GM18499 (cell line): ENCODE measurements at regions not wholly inside any gene's neighbourhood (a gene's known extent, or its start where the extent isn't known, plus 50 kb on each side); places are given as distances from the start of the nearest gene placed in this dataset.
"Not testable (repeated sequence)": the region's sequence is repeated elsewhere in the genome, so short reads cannot be mapped to it uniquely, and the experiment has no call there.

Experiments
- ATAC-seq: cut with Tn5 transposase; IDR thresholded peaks from one replicate; pipeline ENCODE4 v1.9.1; 2021; ENCODE audit warnings: moderate number of reproducible peaks; ENCODE audit not compliant: insufficient read depth, unreplicated experiment

DNA sequence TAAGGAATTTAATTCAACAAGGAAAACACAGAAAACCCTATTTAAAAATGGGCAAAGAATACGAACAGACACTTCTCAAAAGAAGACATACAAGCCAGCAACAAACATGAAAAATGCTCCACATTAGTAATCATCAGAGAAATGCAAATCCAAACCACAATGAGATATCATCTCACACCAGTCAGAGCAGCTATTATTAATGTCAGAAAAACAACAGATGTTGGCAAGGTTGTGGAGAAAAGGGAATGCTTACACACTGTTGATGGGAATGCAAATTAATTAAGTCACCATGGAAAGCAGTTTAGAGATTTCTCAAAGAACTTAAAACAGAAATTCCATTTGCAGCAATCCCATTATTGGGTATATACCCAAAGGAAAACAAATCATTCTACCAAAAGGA, 55.2 kb downstream of the GCC1 start:
- no peak for ATAC-seq

DNA sequence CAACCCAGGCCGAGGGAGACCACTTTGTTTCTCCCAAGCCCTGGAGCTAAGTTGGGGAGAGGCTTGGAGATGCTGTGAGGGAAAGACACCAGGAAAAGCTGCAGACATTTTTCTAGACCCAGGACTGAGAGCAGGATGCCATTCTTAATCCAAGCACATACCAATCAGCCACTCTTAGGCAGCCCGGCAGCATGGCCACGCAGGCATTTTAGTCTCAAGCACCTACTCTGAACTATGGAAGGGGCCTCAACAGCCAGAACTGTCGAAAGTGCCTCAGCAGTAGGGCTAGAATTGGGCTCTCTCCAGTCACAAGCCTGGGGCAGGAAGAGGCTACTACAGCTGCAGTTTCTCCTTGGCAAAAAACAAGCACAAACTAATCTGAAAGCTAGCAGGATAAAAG, 57.8 kb downstream of the GCC1 start:
- ATAC-seq, result no peak

DNA sequence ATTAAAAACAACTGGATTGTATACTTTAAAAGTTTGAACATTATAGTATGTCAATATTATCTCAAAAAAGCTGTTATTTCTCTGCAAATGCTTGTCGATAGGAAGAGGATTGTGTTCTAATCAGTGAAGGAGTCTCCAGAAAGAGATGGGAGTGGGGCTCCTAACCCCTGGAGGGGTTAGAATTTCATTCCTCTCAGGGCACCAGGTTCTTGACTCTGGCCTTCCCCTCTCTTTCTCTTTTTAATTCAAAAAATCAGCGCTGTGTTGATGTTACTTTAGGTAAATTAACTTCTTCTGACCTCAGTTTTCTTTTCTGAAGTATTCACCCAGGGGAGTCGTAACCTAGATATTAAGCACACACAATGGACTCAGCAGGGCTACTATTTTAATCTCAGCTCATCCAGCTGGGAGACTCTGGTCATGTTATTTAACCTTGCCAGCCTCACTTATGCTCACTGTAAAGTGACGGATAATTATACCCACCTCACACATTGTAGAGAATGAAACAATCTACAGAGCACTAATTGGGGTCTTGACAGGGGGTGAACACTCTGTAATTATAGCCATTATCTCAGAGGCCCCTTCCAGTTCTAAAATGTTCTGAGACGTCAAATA, 59.4 kb downstream of the GCC1 start:
- ATAC-seq, result no peak

DNA sequence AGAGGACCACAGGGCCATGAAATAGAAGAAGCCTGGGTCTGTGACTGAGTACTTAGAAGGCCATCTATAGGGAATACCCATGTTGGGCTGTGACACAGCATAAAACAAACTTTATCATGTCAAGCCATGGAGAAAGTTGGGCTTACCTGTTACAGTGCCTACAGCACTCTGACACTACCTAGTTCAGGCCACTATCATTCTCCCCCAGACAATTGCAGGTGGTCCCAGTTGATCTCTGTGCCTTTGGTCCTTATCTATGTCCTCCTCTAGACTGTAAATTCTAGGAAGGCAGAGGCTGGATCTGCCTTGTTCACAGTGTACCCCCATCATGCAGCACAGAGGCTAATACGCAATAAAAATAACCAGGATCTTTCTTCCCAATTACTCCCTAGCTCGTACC, 69.1 kb downstream of the GCC1 start:
- ATAC-seq, result no peak

DNA sequence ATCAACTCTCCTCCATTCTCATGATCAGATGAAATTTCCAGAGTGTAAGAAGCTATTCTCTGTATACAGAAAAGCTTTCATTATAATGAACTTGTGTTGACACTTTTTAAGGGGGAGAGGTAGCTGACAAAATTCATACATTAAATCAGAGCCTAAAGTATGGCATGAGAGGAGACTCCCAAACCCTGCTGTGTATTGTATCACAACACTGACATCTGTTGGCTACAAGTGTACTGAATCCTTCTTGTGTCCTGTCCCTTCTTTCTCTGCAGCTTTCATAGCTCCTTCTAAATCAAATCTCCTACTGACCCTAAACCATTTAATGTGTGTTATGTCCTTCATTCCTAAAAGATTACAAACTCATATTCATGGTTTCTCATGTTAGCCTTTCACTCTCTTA, 70.9 kb downstream of the GCC1 start:
- no peak for ATAC-seq

DNA sequence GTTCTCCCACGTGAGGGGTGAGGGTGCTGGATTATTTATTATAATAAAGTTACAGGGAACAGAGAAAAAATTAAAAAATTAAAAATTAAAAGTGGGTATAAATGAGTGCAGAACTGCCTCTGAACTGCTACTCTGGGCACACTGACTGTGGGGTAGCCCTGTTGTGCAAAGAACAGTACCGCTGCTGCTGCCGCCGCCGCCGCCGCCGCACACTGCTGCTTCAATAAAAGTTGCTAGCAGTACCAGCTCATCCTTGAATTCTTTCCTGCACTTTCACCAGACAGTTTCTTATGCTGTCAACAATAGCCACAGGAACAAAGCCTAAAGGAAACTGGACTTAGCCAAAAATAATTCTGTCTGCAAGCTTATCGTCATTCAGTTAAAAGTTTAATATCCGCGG, 72.1 kb downstream of the GCC1 start:
- ATAC-seq, result no peak

DNA sequence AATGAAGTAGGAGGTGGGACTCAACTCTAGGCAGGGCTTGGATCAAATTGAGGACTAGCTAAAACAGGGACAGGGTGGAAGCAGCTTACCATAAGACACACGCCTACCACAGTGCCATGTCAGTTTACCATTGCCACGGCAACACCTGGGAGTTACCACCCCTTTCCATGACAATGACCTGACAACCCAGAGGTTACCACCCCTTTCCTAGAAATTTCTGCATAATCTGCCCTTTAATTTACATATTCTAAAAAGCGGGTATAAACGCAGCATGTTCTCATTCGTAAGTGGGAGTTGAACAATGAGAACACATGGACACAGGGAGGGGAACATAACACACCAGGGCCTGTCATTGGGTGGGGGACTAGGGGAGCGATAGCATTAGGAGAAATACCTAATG, 72.7 kb downstream of the GCC1 start:
- ATAC-seq, result no peak

DNA sequence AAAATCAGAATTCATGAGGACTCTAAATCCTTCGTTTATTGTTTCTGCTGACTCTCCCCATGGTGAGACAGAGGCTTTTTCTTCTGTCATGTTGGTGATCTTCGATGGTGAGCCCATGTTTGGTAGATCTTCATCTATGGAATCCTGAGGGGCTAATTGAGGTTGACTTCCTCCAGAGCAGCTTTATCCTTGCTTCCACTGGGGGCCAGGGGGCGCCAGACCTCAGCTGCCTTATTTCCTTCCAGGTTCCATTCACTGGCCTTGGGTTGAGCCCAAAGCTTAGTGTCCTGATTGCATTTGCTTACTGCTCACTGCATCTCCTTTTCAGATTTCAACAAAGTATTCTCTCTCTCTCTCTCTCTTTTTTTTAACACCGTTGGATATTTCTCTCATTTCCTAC, 80.7 kb downstream of the GCC1 start:
- ATAC-seq, result no peak

DNA sequence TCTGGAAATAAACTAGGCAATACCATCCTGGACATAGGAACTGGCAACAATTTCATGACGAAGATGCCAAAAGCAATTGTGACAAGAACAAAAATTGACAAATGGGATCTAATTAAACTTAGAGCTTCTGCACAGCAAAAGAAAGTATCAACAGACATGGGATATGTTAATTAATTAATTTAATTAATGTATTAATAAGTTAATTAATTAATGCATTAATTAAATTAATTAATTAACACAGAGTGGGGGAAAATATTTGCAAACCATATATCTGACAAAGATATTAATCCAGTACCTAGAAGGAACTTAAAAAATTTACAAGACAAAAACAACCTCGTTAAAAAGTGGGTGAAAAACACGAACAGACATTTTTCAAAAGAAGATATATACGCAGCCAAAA, 83.6 kb downstream of the GCC1 start:
- ATAC-seq, result no peak

DNA sequence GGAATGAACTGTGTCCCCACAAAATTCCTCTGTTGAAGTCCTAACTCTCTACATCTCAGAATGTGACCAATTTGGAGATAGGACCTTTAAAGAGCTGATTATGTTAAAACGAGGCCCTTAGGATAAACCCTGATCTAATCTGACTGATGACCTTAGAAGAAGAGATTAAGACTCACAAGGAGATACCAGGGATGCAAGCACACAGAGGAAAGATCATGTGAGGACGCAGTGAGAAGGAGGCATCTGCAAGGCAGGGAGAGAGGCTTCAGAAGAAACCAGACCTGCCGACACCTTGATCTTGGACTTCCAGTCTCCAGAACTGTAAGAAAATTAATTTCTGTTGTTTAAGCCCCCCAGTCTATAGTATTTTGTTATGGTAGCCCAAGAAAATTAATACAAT, 94.9 kb upstream of the ZNF800 start:
- ATAC-seq, result no peak

DNA sequence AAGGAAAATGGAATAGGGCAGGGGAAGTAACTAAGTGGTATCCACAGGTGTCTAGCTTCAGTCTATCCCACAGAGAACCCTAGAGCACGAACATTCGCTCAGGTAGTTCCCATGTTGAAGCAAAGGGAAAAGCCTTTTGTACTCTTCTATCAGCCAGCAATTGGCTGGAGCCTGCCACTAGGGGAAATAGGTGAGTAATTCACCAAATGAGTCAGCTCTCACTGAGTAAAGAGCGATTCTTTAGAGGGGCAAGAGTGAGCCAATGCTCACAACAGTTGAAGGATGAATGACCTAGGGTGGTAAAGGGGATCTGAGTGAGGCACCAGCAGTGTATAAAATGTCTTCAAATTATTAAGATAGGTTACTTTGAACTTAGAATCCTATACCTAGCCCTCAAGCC, 94.1 kb upstream of the ZNF800 start:
- peak; percentile 65 for ATAC-seq

DNA sequence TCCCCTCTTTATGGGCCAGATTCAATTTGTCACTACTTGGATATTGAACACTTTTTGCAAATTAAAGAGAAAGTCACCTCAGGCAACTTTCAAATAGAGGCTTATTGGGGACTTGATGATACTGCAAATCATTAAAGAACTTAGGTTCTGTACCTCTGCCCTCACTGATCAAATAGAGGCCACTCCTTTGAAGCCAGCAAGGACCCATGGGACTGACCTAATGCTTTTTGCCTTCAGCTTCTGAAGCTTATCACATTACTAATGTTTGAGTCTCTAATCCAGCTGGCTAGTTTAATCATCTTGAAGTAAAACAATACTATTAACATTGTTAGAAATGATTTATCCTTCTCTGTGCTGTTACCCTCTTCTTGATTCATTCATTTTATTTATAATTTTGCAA, 93.0 kb upstream of the ZNF800 start:
- no peak for ATAC-seq

DNA sequence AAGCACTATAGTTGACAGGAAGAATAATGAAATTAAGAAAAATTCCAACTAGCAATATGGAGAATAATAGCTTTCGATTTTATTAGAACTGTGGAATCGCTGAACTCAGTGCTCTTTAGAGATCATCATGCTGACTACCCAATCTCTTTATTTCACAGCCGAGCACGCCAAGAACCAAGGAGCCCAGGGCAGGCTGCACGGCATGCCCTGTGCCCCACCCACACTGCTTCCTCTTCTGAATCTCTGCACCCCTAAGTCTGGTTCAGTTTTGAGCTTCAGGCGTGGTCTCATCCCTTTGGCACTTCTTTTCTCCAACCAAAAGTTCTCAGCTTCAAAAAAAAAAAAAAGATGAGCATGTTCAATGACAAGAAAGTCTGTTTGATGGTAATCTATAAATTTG, 92.4 kb upstream of the ZNF800 start:
- no peak for ATAC-seq

DNA sequence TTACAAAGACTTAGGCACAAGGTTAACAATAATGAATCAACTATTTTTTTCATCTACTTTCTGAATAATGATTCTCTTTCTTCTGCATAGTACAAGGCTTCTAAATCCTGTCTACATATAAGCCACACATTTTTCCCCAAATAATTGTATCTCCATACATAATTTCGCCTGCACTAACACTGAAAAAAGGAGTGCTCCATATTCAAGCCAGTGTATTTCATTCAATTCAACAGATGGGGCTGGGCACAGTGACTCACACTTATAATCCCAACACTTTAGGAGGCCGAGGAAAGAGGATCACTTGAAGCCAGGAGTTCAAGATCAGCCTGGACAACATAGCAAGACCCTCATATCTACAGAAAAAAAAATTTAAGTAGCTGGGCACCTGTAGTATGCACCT, 86.0 kb upstream of the ZNF800 start:
- ATAC-seq, result no peak

DNA sequence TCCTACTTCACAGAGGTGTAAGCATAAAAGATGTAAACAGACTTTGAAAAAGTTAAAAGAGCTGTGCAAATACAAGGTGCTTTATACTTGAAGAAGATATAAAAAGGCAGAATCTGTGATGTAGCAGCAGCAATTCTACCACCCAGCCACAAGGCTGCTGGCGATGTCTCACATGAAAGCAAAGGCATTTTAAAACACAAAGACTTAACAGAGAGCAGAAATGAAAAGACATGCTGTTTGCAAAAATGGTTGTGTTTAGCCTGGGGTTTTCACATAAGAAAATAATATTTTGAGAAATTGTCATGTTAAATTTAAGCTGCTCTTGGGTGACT, 85.5 kb upstream of the ZNF800 start:
- no peak for ATAC-seq

DNA sequence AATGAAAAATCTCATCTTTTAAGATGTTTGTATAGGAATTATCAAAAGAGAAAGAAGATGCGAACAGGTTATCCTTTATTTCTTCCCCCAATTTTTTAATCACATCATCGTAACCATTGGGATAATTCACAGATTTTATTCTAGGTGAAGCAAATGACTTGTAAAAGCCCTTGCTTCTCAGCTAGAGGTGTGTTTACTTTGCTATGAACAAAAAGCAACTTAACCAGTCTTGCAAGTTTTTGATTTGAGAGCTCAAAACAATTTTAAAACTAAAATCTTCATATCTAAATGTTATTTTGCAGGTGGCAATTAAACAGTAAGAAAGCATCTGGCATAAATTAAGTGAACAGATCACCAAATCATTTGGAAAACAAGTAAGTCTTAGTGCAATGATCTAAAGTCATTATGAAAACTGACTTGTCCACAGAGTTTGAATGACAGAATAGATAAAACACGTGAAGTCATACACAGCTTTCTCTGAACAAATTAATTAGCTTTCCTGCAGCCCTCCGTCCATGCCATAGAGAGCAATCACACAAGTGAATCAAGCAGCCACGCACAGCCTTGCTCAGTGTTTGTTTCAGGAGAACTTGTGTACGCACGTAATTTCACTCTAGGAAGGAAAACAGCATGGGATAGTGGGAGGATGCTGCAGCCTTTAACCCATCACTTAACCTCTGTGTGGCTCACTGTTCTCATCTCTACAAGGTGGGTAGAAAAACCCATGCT, 85.0 kb upstream of the ZNF800 start:
- ATAC-seq, result no peak

DNA sequence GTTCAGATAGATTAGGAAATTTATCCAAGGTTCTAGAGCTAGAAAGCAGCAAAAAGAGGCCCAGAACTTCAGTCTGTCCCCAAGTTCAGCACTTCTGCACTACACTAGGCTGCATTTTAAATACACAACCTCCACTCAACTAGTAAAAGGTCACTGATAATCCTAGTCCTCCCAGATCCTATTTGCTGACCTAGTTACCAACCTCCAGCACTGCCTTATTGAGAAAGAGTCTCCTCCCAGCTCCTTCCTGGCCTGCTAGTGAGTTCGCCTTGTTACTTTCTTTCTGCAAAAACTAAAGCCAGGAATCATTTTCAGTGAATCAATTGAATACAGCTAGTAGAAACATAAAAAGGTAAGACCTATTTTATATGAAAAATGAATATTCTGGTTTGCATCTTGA, 84.1 kb upstream of the ZNF800 start:
- no peak for ATAC-seq

DNA sequence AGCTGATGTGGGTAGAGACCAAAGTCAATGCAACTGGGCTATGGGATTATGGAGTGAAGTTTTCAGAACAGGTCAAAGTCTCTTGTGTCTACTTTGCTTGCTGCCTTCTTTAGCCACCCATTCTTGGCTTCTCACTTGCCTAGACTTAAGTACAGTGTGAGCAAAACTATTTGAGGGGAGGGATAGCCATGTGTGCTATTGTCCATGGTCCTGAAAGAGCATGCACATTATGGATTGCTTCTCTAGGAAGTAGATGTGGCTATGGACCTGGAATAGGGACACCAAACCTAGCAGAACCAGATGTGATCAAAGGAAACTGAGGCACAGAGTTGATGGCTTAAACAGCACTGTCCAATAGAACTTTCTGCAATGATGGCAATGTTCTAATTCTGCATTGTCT, 81.9 kb upstream of the ZNF800 start:
- no peak for ATAC-seq

DNA sequence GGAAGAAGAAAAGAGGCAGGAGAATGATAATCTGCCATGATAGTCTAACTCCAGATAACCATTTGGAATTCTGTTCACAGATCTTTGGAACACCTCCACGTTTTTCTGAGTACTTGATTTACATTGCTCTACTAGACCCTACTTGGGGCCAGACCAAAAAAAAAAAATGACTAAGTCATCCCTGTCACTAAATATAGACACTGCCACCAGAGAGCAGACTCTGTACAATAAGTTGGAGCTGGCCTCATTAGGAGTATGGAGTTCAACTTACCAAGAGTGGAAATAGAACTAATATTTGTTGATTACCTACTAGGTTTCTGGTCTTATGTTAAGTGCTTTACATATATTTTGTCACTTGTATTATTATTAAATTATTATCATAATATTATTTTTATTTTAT, 80.9 kb upstream of the ZNF800 start:
- ATAC-seq, result no peak

DNA sequence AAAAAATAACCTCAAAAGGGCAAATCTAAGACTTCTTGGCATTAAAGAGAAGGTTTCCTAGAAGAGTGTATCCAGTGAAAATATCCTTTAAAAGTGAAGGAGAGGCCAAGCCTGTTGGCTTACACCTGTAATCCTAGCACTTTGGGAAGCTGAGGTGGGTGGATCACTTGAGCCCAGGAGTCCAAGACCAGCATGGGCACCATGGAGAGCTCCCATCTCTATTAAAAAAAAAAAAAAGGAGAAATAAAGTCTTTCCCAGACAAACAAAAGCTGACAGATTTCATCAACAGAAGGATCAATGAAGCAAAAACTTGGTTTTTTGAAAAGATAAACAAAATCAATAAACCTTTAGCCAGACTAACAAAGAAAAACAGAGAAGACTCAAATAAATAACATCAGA, 67.6 kb upstream of the ZNF800 start:
- ATAC-seq, result no peak

DNA sequence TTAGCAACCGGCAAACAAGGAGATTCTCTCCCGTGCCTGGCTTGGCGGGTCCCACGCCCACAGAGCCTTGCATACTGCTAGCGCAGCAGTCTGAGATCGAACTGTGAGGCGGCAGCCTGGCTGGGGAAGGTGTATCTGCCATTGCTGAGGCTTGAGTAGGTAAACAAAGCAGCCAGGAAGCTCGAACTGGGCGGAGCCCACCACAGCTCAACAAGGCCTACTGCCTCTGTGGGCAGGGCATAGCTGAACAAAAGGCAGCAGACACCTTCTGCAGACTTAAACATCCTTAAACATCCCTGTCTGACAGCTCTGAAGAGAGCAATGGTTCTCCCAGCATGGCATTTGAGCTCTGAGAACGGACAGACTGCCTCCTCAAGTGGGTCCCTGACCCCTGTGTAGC, 58.8 kb upstream of the ZNF800 start:
- ATAC-seq, result not testable (repeated sequence)

DNA sequence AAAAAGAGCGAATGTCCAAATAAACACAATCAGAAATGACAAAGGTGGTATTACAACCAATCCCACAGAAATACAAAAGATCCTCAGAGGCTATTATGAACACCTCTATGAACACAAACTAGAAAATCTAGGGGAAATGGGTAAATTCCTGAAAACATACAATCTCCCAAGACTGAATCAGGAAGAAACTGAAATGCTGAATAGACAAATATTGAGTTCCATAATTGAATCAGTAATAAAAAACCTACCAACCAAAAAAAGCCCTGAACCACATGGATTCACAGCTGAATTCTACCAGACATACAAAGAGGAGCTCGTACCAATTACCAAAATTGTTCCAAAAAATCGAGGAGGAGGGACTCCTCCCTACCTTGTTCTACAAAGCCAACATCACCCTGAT, 56.1 kb upstream of the ZNF800 start:
- ATAC-seq, result no peak
